ENCODE measurements at regions not wholly inside any gene's neighbourhood (a gene's known extent, or its start where the extent isn't known, plus 50 kb on each side); places are given as distances from the start of the nearest gene placed in this dataset.

- Mint-ChIP-seq H3K27ac (no peak overlapping the region), H3K4me1 (ENCODE audit: low read depth) (no peaks in the 10 kb centered on the region), H3K4me3 (no peak overlapping the region), H3K36me3 (ENCODE audit: low read depth) (no peaks in the 10 kb centered on the region), H3K27me3 (peaks cover 4% of the 10 kb centered on the region), H3K9me3 (no peaks in the 10 kb centered on the region)
- Histone ChIP-seq H3K9me3 (ENCODE audit: control insufficient read depth in 1 of 2, insufficient read depth in 1 of 2, low read length in 2 of 2) (no peaks in the 10 kb centered on the region), H3K4me3 (ENCODE audit: low read length) (no peak overlapping the region), H3K4me1 (ENCODE audit: insufficient read depth, low read length) (no peaks in the 10 kb centered on the region), H3K36me3 (ENCODE audit: insufficient read depth, low read length) (no peaks in the 10 kb centered on the region), H3K27me3 (ENCODE audit: control insufficient read depth in 1 of 2, insufficient read depth in 2 of 2, low read length in 2 of 2) (no peaks in the 10 kb centered on the region), H3K27ac (ENCODE audit: low read depth in 1 of 2, low read length in 2 of 2) (no peak overlapping the region)
- DNase-seq (no peak), ATAC-seq (ENCODE audit: poor library complexity) (no peak)
- no peak for TF ChIP-seq CTCF (IDR thresholded peaks at IDR 0.05)
- CTCF ChIA-PET, result no interaction called here
- intact Hi-C loops (cut with DNase I, micrococcal nuclease), result no loop called here
- POLR2A ChIA-PET, result no interaction called here
These were observed 335.7 kb upstream of the POU3F3 start for GRCh38 chr2:104518256-104518655.

DNA sequence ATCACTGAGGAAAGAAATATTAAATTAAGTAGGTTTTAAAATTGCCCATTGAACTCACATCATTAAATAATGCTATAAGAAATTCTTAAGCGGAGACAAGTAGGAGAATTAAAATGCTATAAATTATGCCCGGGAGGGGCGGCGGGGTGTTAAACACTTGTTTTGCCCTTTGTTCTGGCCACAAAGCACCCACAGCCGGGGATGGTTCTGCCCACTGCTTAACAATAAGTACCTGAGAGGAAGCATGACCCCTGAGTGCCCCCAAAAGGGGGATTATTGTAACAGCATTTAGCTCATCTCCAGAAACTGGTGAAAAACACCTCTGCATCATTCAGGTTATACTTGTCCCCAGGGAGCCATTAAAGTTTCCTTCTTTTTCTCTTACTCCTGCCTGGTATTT is 332.7 kb upstream of the POU3F3 start:
- H3K4me1 ChIP-seq (ENCODE audit: insufficient read depth, low read length), result no peaks in the 10 kb centered on the region
- no peaks in the 10 kb centered on the region for H3K27me3 ChIP-seq (ENCODE audit: control insufficient read depth in 1 of 2, insufficient read depth in 2 of 2, low read length in 2 of 2)
- H3K27ac ChIP-seq (ENCODE audit: low read depth in 1 of 2, low read length in 2 of 2), result no peak overlapping the region
- CTCF ChIA-PET, result no interaction called here
- no peak overlapping the region for H3K4me3 Mint-ChIP-seq
- DNase-seq (no peak), ATAC-seq (ENCODE audit: poor library complexity) (no peak)
- no peaks in the 10 kb centered on the region for H3K36me3 ChIP-seq (ENCODE audit: insufficient read depth, low read length)
- peaks cover 4% of the 10 kb centered on the region for H3K27me3 Mint-ChIP-seq
- no peak overlapping the region for H3K27ac Mint-ChIP-seq
- no peaks in the 10 kb centered on the region for H3K9me3 ChIP-seq (ENCODE audit: control insufficient read depth in 1 of 2, insufficient read depth in 1 of 2, low read length in 2 of 2)
- no peak for TF ChIP-seq CTCF (IDR thresholded peaks at IDR 0.05)
- H3K4me1 Mint-ChIP-seq (ENCODE audit: low read depth), result no peaks in the 10 kb centered on the region
- no peaks in the 10 kb centered on the region for H3K9me3 Mint-ChIP-seq
- no peak overlapping the region for H3K4me3 ChIP-seq (ENCODE audit: low read length)
- intact Hi-C loops (cut with DNase I, micrococcal nuclease), result no loop called here
- H3K36me3 Mint-ChIP-seq (ENCODE audit: low read depth), result no peaks in the 10 kb centered on the region
- POLR2A ChIA-PET, result no interaction called here

DNA sequence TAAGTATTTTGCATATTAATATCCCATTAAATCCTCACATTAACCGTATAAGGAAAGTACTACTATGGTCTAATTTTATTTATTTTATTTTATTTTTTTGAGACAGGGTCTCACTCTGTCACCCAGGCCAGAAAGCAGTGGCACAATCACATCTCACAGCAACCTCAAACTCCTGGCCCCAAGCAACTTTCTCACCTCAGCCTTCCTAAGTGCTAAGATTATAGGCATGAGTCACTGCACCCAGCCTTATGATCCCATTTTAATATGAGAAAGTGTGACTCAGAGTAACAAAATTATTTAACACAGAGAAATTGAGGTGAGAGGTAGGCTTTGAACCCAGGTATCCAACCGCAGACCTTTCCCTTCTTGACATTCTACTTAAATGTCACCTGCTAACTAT is 330.0 kb upstream of the POU3F3 start:
- H3K4me1 Mint-ChIP-seq (ENCODE audit: low read depth), result no peaks in the 10 kb centered on the region
- Histone ChIP-seq H3K4me1 (ENCODE audit: insufficient read depth, low read length) (no peaks in the 10 kb centered on the region), H3K9me3 (ENCODE audit: control insufficient read depth in 1 of 2, insufficient read depth in 1 of 2, low read length in 2 of 2) (no peaks in the 10 kb centered on the region), H3K4me3 (ENCODE audit: low read length) (no peak overlapping the region), H3K27me3 (ENCODE audit: control insufficient read depth in 1 of 2, insufficient read depth in 2 of 2, low read length in 2 of 2) (no peaks in the 10 kb centered on the region), H3K36me3 (ENCODE audit: insufficient read depth, low read length) (no peaks in the 10 kb centered on the region), H3K27ac (ENCODE audit: low read depth in 1 of 2, low read length in 2 of 2) (no peak overlapping the region)
- ATAC-seq (ENCODE audit: poor library complexity) (no peak), DNase-seq (no peak)
- H3K27me3 Mint-ChIP-seq, result peaks cover 4% of the 10 kb centered on the region
- POLR2A ChIA-PET, result no interaction called here
- no peaks in the 10 kb centered on the region for H3K9me3 Mint-ChIP-seq
- no peaks in the 10 kb centered on the region for H3K36me3 Mint-ChIP-seq (ENCODE audit: low read depth)
- intact Hi-C loops (cut with DNase I, micrococcal nuclease), result no loop called here
- no peak overlapping the region for H3K4me3 Mint-ChIP-seq
- CTCF ChIA-PET, result no interaction called here
- H3K27ac Mint-ChIP-seq, result no peak overlapping the region
- TF ChIP-seq CTCF (IDR thresholded peaks at IDR 0.05), result no peak
